ENCODE measurements at regions not wholly inside any gene's neighbourhood (a gene's known extent, or its start where the extent isn't known, plus 50 kb on each side); places are given as distances from the start of the nearest gene placed in this dataset.
"Not testable (repeated sequence)": the region's sequence is repeated elsewhere in the genome, so short reads cannot be mapped to it uniquely, and the experiment has no call there.

GRCh38 chr7:46058086-46058823, 137.2 kb upstream of the IGFBP3 start:
- TF ChIP-seq POLR2A (IDR thresholded peaks at IDR 0.05) = no peak
- TF ChIP-seq CTCF (IDR thresholded peaks at IDR 0.05) = no peak
- no peak overlapping the region for H3K4me3 ChIP-seq (ENCODE audit: low read depth, poor library complexity, severe bottlenecking)
- no peak for DNase-seq (ENCODE audit: low spot score in 2 of 2)
- intact Hi-C loops (cut with DNase I; ENCODE audit: low total_unique reads) = no loop called here
- WGBS, 2 donors = 73 to 75% methylated on average over 4 of the region's 4 CpGs

- no peak for DNase-seq (ENCODE audit: low spot score in 2 of 2)
- intact Hi-C loops (cut with DNase I; ENCODE audit: low total_unique reads) = no loop called here
- WGBS, 2 donors = 48 to 50% methylated on average over 4 of the region's 4 CpGs
- TF ChIP-seq POLR2A (IDR thresholded peaks at IDR 0.05) = no peak
- TF ChIP-seq CTCF (IDR thresholded peaks at IDR 0.05) = no peak
- no peak overlapping the region for H3K4me3 ChIP-seq (ENCODE audit: low read depth, poor library complexity, severe bottlenecking)
Observed at GRCh38 chr7:46054915-46055314, 133.8 kb upstream of the IGFBP3 start.

GRCh38 chr7:46054272-46054671, 133.2 kb upstream of the IGFBP3 start:
- TF ChIP-seq CTCF (IDR thresholded peaks at IDR 0.05) (no peak), POLR2A (IDR thresholded peaks at IDR 0.05) (no peak)
- no peak overlapping the region for H3K4me3 ChIP-seq (ENCODE audit: low read depth, poor library complexity, severe bottlenecking)
- 56 to 66% methylated on average over 2 of the region's 2 CpGs for WGBS, 2 donors
- DNase-seq (ENCODE audit: low spot score in 2 of 2) = no peak
- intact Hi-C loops (cut with DNase I; ENCODE audit: low total_unique reads) = no loop called here

- intact Hi-C loops (cut with DNase I; ENCODE audit: low total_unique reads) = no loop called here
- TF ChIP-seq CTCF (IDR thresholded peaks at IDR 0.05) (no peak), POLR2A (IDR thresholded peaks at IDR 0.05) (no peak)
- H3K4me3 ChIP-seq (ENCODE audit: low read depth, poor library complexity, severe bottlenecking) = no peak overlapping the region
- WGBS, 2 donors = 71 to 80% methylated on average over 9 of the region's 9 CpGs
- DNase-seq (ENCODE audit: low spot score in 2 of 2) = no peak
Observed at GRCh38 chr7:46047581-46047980, 126.5 kb upstream of the IGFBP3 start.

- DNase-seq (ENCODE audit: low spot score in 2 of 2); intact Hi-C loops (cut with DNase I; ENCODE audit: low total_unique reads); H3K4me3 ChIP-seq (ENCODE audit: low read depth, poor library complexity, severe bottlenecking): not testable (repeated sequence)
- 90 to 94% methylated on average over 6 of the region's 6 CpGs for WGBS, 2 donors
Observed at GRCh38 chr7:46043338-46043737, 122.3 kb upstream of the IGFBP3 start.

GRCh38 chr7:46039813-46040212, 118.7 kb upstream of the IGFBP3 start:
- 91 to 94% methylated on average over 1 of the region's 1 CpG for WGBS, 2 donors
- DNase-seq (ENCODE audit: low spot score in 2 of 2); intact Hi-C loops (cut with DNase I; ENCODE audit: low total_unique reads); H3K4me3 ChIP-seq (ENCODE audit: low read depth, poor library complexity, severe bottlenecking): not testable (repeated sequence)

- TF ChIP-seq POLR2A (IDR thresholded peaks at IDR 0.05) = no peak
- TF ChIP-seq CTCF (IDR thresholded peaks at IDR 0.05) = no peak
- H3K4me3 ChIP-seq (ENCODE audit: low read depth, poor library complexity, severe bottlenecking) = no peak overlapping the region
- WGBS, 2 donors = 92 to 96% methylated on average over 1 of the region's 1 CpG
- intact Hi-C loops (cut with DNase I; ENCODE audit: low total_unique reads) = no loop called here
- no peak for DNase-seq (ENCODE audit: low spot score in 2 of 2)
Observed at GRCh38 chr7:46035166-46035565, 114.1 kb upstream of the IGFBP3 start.
